Stomach smooth muscle (tissue), 2 donors: ENCODE measurements at regions not wholly inside any gene's neighbourhood (a gene's known extent, or its start where the extent isn't known, plus 50 kb on each side); places are given as distances from the start of the nearest gene placed in this dataset.

Source experiments
- H3K27ac ChIP-seq: one replicate; pipeline ENCODE4 v1.7.0; 2013; ENCODE audit warnings: mild to moderate bottlenecking, low read length, inconsistent platforms
- H3K27me3 ChIP-seq, 2 donors: one replicate each; pipeline ENCODE4 v1.7.0; 2013; ENCODE audit warnings: low read length in 2 of 2; ENCODE audit not compliant: insufficient read depth in 2 of 2, control insufficient read depth in 1 of 2
- H3K36me3 ChIP-seq, 2 donors: one replicate each; pipeline ENCODE4 v1.7.0; 2013; ENCODE audit warnings: low read length in 2 of 2; ENCODE audit not compliant: control insufficient read depth in 2 of 2, insufficient read depth in 2 of 2
- H3K4me1 ChIP-seq: one replicate; pipeline ENCODE4 v1.7.0; 2013; ENCODE audit warnings: low read length; ENCODE audit not compliant: control insufficient read depth, insufficient read depth
- H3K4me3 ChIP-seq, 2 donors: one replicate each; pipeline ENCODE4 v1.7.0; 2013; ENCODE audit warnings: low read length in 2 of 2
- H3K9ac ChIP-seq, 2 donors: one replicate each; pipeline ENCODE4 v1.7.0; 2013; ENCODE audit warnings: low read length in 2 of 2, mild to moderate bottlenecking in 1 of 2
- H3K9me3 ChIP-seq, 2 donors: one replicate each; pipeline ENCODE4 v1.7.0; 2013; ENCODE audit warnings: low read length in 2 of 2; ENCODE audit not compliant: control insufficient read depth in 2 of 2
- donor health status: healthy.
- donor health status: Pancreatic carcinoma.

GRCh38 chr9:28050046-28050445 is 476.8 kb upstream of the C9orf72 start:
- Histone ChIP-seq H3K27me3 (no peaks in the 10 kb centered on the region), H3K4me1 (no peaks in the 10 kb centered on the region), H3K27ac (no peak overlapping the region), H3K36me3 (no peaks in the 10 kb centered on the region), H3K4me3 (no peak overlapping the region), H3K9me3 (no peaks in the 10 kb centered on the region), H3K9ac (no peak overlapping the region)

- no peak overlapping the region for H3K27ac ChIP-seq
- H3K9ac ChIP-seq, result no peak overlapping the region
- no peaks in the 10 kb centered on the region for H3K36me3 ChIP-seq
- no peaks in the 10 kb centered on the region for H3K4me1 ChIP-seq
- H3K4me3 ChIP-seq, result no peak overlapping the region
- H3K27me3 ChIP-seq, result no peaks in the 10 kb centered on the region
- no peaks in the 10 kb centered on the region for H3K9me3 ChIP-seq
Measured at GRCh38 chr9:28050941-28051340, 477.7 kb upstream of the C9orf72 start.

GRCh38 chr9:28051559-28052503 is 478.6 kb upstream of the C9orf72 start:
- H3K9ac ChIP-seq, result no peak overlapping the region
- H3K36me3 ChIP-seq, result no peaks in the 10 kb centered on the region
- no peaks in the 10 kb centered on the region for H3K9me3 ChIP-seq
- H3K27ac ChIP-seq, result no peak overlapping the region
- H3K27me3 ChIP-seq, result no peaks in the 10 kb centered on the region
- H3K4me1 ChIP-seq, result no peaks in the 10 kb centered on the region
- no peak overlapping the region for H3K4me3 ChIP-seq

- Histone ChIP-seq H3K27me3 (no peaks in the 10 kb centered on the region), H3K36me3 (no peaks in the 10 kb centered on the region), H3K9me3 (no peaks in the 10 kb centered on the region), H3K27ac (no peak overlapping the region), H3K4me1 (no peaks in the 10 kb centered on the region), H3K9ac (no peak overlapping the region), H3K4me3 (no peak overlapping the region)
Measured at GRCh38 chr9:28053096-28053777, 480.0 kb upstream of the C9orf72 start.

- no peaks in the 10 kb centered on the region for H3K27me3 ChIP-seq
- H3K36me3 ChIP-seq, result no peaks in the 10 kb centered on the region
- no peaks in the 10 kb centered on the region for H3K4me1 ChIP-seq
- no peak overlapping the region for H3K4me3 ChIP-seq
- H3K27ac ChIP-seq, result no peak overlapping the region
- H3K9ac ChIP-seq, result no peak overlapping the region
- no peaks in the 10 kb centered on the region for H3K9me3 ChIP-seq
Measured at GRCh38 chr9:28056006-28056405, 482.7 kb upstream of the C9orf72 start.

GRCh38 chr9:28056466-28056865 is 483.2 kb upstream of the C9orf72 start:
- Histone ChIP-seq H3K4me1 (no peaks in the 10 kb centered on the region), H3K27ac (no peak overlapping the region), H3K27me3 (no peaks in the 10 kb centered on the region), H3K4me3 (no peak overlapping the region), H3K9me3 (no peaks in the 10 kb centered on the region), H3K36me3 (no peaks in the 10 kb centered on the region), H3K9ac (no peak overlapping the region)

GRCh38 chr9:28059192-28059591 is 485.9 kb upstream of the C9orf72 start:
- H3K9ac ChIP-seq, result no peak overlapping the region
- H3K36me3 ChIP-seq, result no peaks in the 10 kb centered on the region
- no peak overlapping the region for H3K4me3 ChIP-seq
- no peaks in the 10 kb centered on the region for H3K4me1 ChIP-seq
- H3K27ac ChIP-seq, result no peak overlapping the region
- H3K27me3 ChIP-seq, result no peaks in the 10 kb centered on the region
- no peaks in the 10 kb centered on the region for H3K9me3 ChIP-seq

GRCh38 chr9:28064241-28064815 is 491.0 kb upstream of the C9orf72 start:
- no peak overlapping the region for H3K4me3 ChIP-seq
- H3K9me3 ChIP-seq, result no peaks in the 10 kb centered on the region
- H3K27ac ChIP-seq, result no peak overlapping the region
- H3K27me3 ChIP-seq, result no peaks in the 10 kb centered on the region
- no peaks in the 10 kb centered on the region for H3K36me3 ChIP-seq
- no peak overlapping the region for H3K9ac ChIP-seq
- H3K4me1 ChIP-seq, result no peaks in the 10 kb centered on the region

- Histone ChIP-seq H3K9me3 (no peaks in the 10 kb centered on the region), H3K4me3 (no peak overlapping the region), H3K4me1 (no peaks in the 10 kb centered on the region), H3K27ac (no peak overlapping the region), H3K27me3 (no peaks in the 10 kb centered on the region), H3K36me3 (no peaks in the 10 kb centered on the region), H3K9ac (no peak overlapping the region)
Measured at GRCh38 chr9:28073270-28073669, 500.0 kb upstream of the C9orf72 start.

- Histone ChIP-seq H3K4me3 (no peak overlapping the region), H3K9me3 (no peaks in the 10 kb centered on the region), H3K36me3 (no peaks in the 10 kb centered on the region), H3K9ac (no peak overlapping the region), H3K27me3 (no peaks in the 10 kb centered on the region), H3K4me1 (no peaks in the 10 kb centered on the region), H3K27ac (no peak overlapping the region)
Measured at GRCh38 chr9:28079677-28080076, 506.4 kb upstream of the C9orf72 start.
